H1 (cell line): ENCODE measurements at regions not wholly inside any gene's neighbourhood (a gene's known extent, or its start where the extent isn't known, plus 50 kb on each side); places are given as distances from the start of the nearest gene placed in this dataset.

Experiments used
- CTCF ChIA-PET: fragments of 300-600 bp; sonication (Branson Sonifier 250); formaldehyde crosslinking; loops from one replicate; lab custom pipeline; 2021; ENCODE audit not compliant: partially characterized antibody; lab: Charles Lee
- POLR2A ChIA-PET: fragments of 300-600 bp; sonication (Branson Sonifier 250); formaldehyde crosslinking; loops from one replicate; lab custom pipeline; 2021; ENCODE audit warnings: inconsistent platforms; ENCODE audit not compliant: partially characterized antibody; lab: Charles Lee
- DNase-seq, 2 experiments: peaks; one replicate each; pipeline versions ENCODE4 v3.0.0 to v3.0.0-alpha.2; 2010 to 2022; ENCODE audit warnings: low spot score in 2 of 2, low read depth in 1 of 2, mixed read lengths in 1 of 2
- FAIRE-seq: peaks from 2 replicates; lab custom pipeline; 2011; peaks lifted over from hg19 to GRCh38; lab: Jason Lieb, UNC
- H2AFZ ChIP-seq: 2 replicates; pipeline ENCODE4 v1.8.1; 2012; ENCODE audit warnings: low read length, inconsistent platforms
- H2AK5ac ChIP-seq: 2 replicates; pipeline ENCODE4 v1.6.1; 2013; ENCODE audit warnings: low read depth, low read length
- H2BK120ac ChIP-seq: replicated peaks from 2 replicates; pipeline ENCODE3; 2013; ENCODE audit warnings: low read depth, low read length, inconsistent platforms
- H2BK12ac ChIP-seq: 2 replicates; pipeline ENCODE4 v1.6.1; 2013; ENCODE audit warnings: low read depth, low read length
- H2BK15ac ChIP-seq: 2 replicates; pipeline ENCODE4 v1.6.1; 2013; ENCODE audit warnings: low read length
- H2BK20ac ChIP-seq: 2 replicates; pipeline ENCODE4 v1.6.1; 2013; ENCODE audit warnings: low read length
- H2BK5ac ChIP-seq: 2 replicates; pipeline ENCODE4 v1.6.1; 2013; ENCODE audit warnings: low read depth, low read length
- H3K14ac ChIP-seq: 2 replicates; pipeline ENCODE4 v1.6.1; 2013; ENCODE audit warnings: inconsistent platforms; ENCODE audit not compliant: insufficient read length
- H3K18ac ChIP-seq: 2 replicates; pipeline ENCODE4 v1.6.1; 2013; ENCODE audit warnings: low read length; ENCODE audit errors: extremely low read depth
- H3K23ac ChIP-seq: 2 replicates; pipeline ENCODE4 v1.6.1; 2013; ENCODE audit warnings: inconsistent platforms; ENCODE audit not compliant: insufficient read length
- H3K23me2 ChIP-seq: 2 replicates; pipeline ENCODE4 v1.6.1; 2013; ENCODE audit warnings: low read depth, low read length
- H3K27ac ChIP-seq: 2 replicates; pipeline ENCODE4 v1.6.1; 2011; ENCODE audit warnings: low read depth, low read length, inconsistent platforms
- H3K27me3 ChIP-seq, 4 experiments: replicated peaks in 1 of 4; 1 replicate in 1 of 4; 2 replicates in 3 of 4; pipeline versions ENCODE4 v1.6.1 to v1.8.1; 2011 to 2013; ENCODE audit warnings: low read length in 3 of 4, mild to moderate bottlenecking in 3 of 4, inconsistent platforms in 2 of 4, mixed read lengths in 2 of 4, moderate library complexity in 1 of 4; ENCODE audit not compliant: control insufficient read depth in 3 of 4, insufficient read depth in 3 of 4; ENCODE audit errors: extremely low read depth in 1 of 4
- H3K36me3 ChIP-seq, 4 experiments: 2 replicates each; pipeline versions ENCODE4 v1.6.1 to v1.8.1; 2011 to 2013; ENCODE audit warnings: mild to moderate bottlenecking in 4 of 4, low read length in 3 of 4, moderate library complexity in 2 of 4, control low read depth in 1 of 4, inconsistent platforms in 1 of 4; ENCODE audit not compliant: insufficient read depth in 4 of 4, control insufficient read depth in 2 of 4
- H3K4ac ChIP-seq: replicated peaks from 2 replicates; pipeline ENCODE3; 2013; ENCODE audit warnings: low read length, low read depth, mixed read lengths, inconsistent platforms; ENCODE audit not compliant: insufficient read length
- H3K4me1 ChIP-seq, 4 experiments: replicated peaks in 1 of 4; 1 replicate in 1 of 4; 2 replicates in 3 of 4; pipeline versions ENCODE4 v1.6.1 to v1.8.1; 2011 to 2013; ENCODE audit warnings: low read length in 3 of 4, inconsistent platforms in 2 of 4, mixed read lengths in 1 of 4; ENCODE audit not compliant: insufficient read depth in 4 of 4, control insufficient read depth in 3 of 4
- H3K4me2 ChIP-seq, 2 experiments: 2 replicates each; pipeline versions ENCODE4 v1.6.1 to v1.8.1; 2011 to 2013; ENCODE audit warnings: low read depth in 2 of 2, low read length in 2 of 2, control low read depth in 1 of 2, inconsistent platforms in 1 of 2, mild to moderate bottlenecking in 1 of 2; ENCODE audit not compliant: insufficient read depth in 1 of 2
- H3K4me3 ChIP-seq, 4 experiments: fragments of 200-600, 300-600 bp in 1 of 4; sonication (generic), shearing (Covaris generic), sonication (Bioruptor Twin) in 1 of 4; 2 replicates each; pipeline versions ENCODE4 v1.5.1 to v1.8.1; 2011 to 2016; ENCODE audit warnings: low read length in 4 of 4, low read depth in 3 of 4, control low read depth in 2 of 4, inconsistent platforms in 2 of 4, mild to moderate bottlenecking in 2 of 4, mixed read lengths in 1 of 4, moderate library complexity in 1 of 4; ENCODE audit not compliant: insufficient read depth in 2 of 4; ENCODE audit errors: extremely low read depth in 1 of 4
- H3K56ac ChIP-seq: replicated peaks from 2 replicates; pipeline ENCODE3; 2013; ENCODE audit warnings: low read depth, mild to moderate bottlenecking, mixed read lengths, low read length, inconsistent platforms; ENCODE audit not compliant: insufficient read length
- H3K79me1 ChIP-seq: 2 replicates; pipeline ENCODE4 v1.6.1; 2013; ENCODE audit warnings: low read depth, low read length, control low read depth
- H3K79me2 ChIP-seq, 2 experiments: 2 replicates each; pipeline versions ENCODE4 v1.6.1 to v1.8.1; 2012 to 2013; ENCODE audit warnings: low read length in 2 of 2, mild to moderate bottlenecking in 2 of 2, inconsistent platforms in 1 of 2; ENCODE audit not compliant: insufficient read depth in 2 of 2, control insufficient read depth in 1 of 2
- H3K9ac ChIP-seq, 4 experiments: replicated peaks in 1 of 4; 1 replicate in 1 of 4; 2 replicates in 3 of 4; pipeline versions ENCODE4 v1.6.1 to v1.8.1; 2011 to 2013; ENCODE audit warnings: low read depth in 3 of 4, low read length in 3 of 4, control low read depth in 2 of 4, mild to moderate bottlenecking in 2 of 4, moderate library complexity in 2 of 4, inconsistent platforms in 1 of 4; ENCODE audit errors: extremely low read depth in 1 of 4
- H3K9me3 ChIP-seq, 2 experiments: 2 replicates each; pipeline versions ENCODE4 v1.6.1 to v1.8.1; 2012 to 2013; ENCODE audit warnings: mild to moderate bottlenecking in 2 of 2, moderate library complexity in 2 of 2, control low read depth in 1 of 2, inconsistent platforms in 1 of 2, low read depth in 1 of 2, low read length in 1 of 2, mixed read lengths in 1 of 2; ENCODE audit not compliant: insufficient read depth in 2 of 2
- H4K20me1 ChIP-seq, 2 experiments: replicated peaks in 1 of 2; 2 replicates each; pipeline versions ENCODE3 to v1.8.1; 2011 to 2013; ENCODE audit warnings: inconsistent platforms in 2 of 2, low read length in 2 of 2, mild to moderate bottlenecking in 1 of 2; ENCODE audit not compliant: insufficient read depth in 2 of 2, control insufficient read depth in 1 of 2
- H4K5ac ChIP-seq: 2 replicates; pipeline ENCODE4 v1.6.1; 2013; ENCODE audit warnings: low read length, low read depth, mixed read lengths, inconsistent platforms; ENCODE audit not compliant: insufficient read length
- H4K8ac ChIP-seq: 2 replicates; pipeline ENCODE4 v1.8.0; 2013; ENCODE audit warnings: mild to moderate bottlenecking, moderate library complexity, low read length, inconsistent platforms; ENCODE audit not compliant: insufficient read depth; ENCODE audit errors: extremely low read depth
- H4K91ac ChIP-seq: replicated peaks from 2 replicates; pipeline ENCODE3; 2013; ENCODE audit warnings: low read length, mixed read lengths, inconsistent platforms; ENCODE audit not compliant: insufficient read length
- ASH2L ChIP-seq: fragments of 200-600, 300-600 bp; sonication (generic); IDR thresholded peaks from one replicate; pipeline ENCODE4 v1.7.1; 2017; ENCODE audit warnings: low read length
- BACH1 ChIP-seq: IDR thresholded peaks from 2 replicates; pipeline ENCODE4 v1.6.1; 2012; ENCODE audit warnings: low read length, improper control_type of control experiment
- EP300 ChIP-seq, 2 experiments: IDR thresholded peaks; 1 replicate in 1 of 2; 2 replicates in 1 of 2; pipeline ENCODE4 v1.6.1; 2011 to 2012; ENCODE audit warnings: low read depth in 2 of 2, low read length in 2 of 2, mild to moderate bottlenecking in 2 of 2, borderline replicate concordance in 1 of 2, inconsistent platforms in 1 of 2, moderate library complexity in 1 of 2
- JUND ChIP-seq: IDR thresholded peaks from 2 replicates; pipeline ENCODE4 v1.6.1; 2011; ENCODE audit warnings: mild to moderate bottlenecking, improper control_type of control experiment, low read length
- KDM5A ChIP-seq: fragments of 200-600 bp; IDR thresholded peaks from 2 replicates; pipeline ENCODE4 v1.7.1; 2012; ENCODE audit warnings: mild to moderate bottlenecking, low read length, inconsistent platforms, mixed read lengths
- RFX5 ChIP-seq: IDR thresholded peaks from 2 replicates; pipeline ENCODE4 v1.6.1; 2011; ENCODE audit warnings: low read depth, low read length, improper control_type of control experiment, borderline replicate concordance
- SP2 ChIP-seq: IDR thresholded peaks from 2 replicates; pipeline ENCODE4 v1.6.1; 2012; ENCODE audit warnings: mild to moderate bottlenecking, low read length, inconsistent platforms
- SRF ChIP-seq: IDR thresholded peaks from 2 replicates; pipeline ENCODE4 v1.6.1; 2011; ENCODE audit warnings: mild to moderate bottlenecking, low read depth, low read length, moderate library complexity
- TAF1 ChIP-seq: IDR thresholded peaks from 2 replicates; pipeline ENCODE4 v1.6.1; 2011; ENCODE audit warnings: mild to moderate bottlenecking, low read depth, low read length
- ZNF274 ChIP-seq: IDR thresholded peaks from 2 replicates; pipeline ENCODE4 v1.7.0; 2012; ENCODE audit warnings: low read length, borderline replicate concordance; ENCODE audit errors: extremely low read depth
- WGBS, 2 experiments: shearing (Covaris generic) in 1 of 2; methylation state at CpG; one replicate each; pipeline versions ENCODE4 v1.1.6 to v1.1.7; 2013 to 2015; ENCODE audit warnings: low lambda C conversion rate in 2 of 2, mixed read lengths in 2 of 2, inconsistent platforms in 1 of 2, low coverage in 1 of 2, missing lambda C conversion rate in 1 of 2; ENCODE audit not compliant: insufficient replicate concordance in 2 of 2, insufficient coverage in 1 of 2, insufficient read length in 1 of 2; ENCODE audit errors: extremely low coverage in 1 of 2, missing lambda C conversion rate in 1 of 2; 5-methylcytosine and 5-hydroxymethylcytosine counted together
- TF ChIP-seq, protein P1 (sequence below): IDR thresholded peaks from 2 replicates; pipeline ENCODE4 v1.6.1; 2012; ENCODE audit warnings: low read length, inconsistent platforms

DNA sequence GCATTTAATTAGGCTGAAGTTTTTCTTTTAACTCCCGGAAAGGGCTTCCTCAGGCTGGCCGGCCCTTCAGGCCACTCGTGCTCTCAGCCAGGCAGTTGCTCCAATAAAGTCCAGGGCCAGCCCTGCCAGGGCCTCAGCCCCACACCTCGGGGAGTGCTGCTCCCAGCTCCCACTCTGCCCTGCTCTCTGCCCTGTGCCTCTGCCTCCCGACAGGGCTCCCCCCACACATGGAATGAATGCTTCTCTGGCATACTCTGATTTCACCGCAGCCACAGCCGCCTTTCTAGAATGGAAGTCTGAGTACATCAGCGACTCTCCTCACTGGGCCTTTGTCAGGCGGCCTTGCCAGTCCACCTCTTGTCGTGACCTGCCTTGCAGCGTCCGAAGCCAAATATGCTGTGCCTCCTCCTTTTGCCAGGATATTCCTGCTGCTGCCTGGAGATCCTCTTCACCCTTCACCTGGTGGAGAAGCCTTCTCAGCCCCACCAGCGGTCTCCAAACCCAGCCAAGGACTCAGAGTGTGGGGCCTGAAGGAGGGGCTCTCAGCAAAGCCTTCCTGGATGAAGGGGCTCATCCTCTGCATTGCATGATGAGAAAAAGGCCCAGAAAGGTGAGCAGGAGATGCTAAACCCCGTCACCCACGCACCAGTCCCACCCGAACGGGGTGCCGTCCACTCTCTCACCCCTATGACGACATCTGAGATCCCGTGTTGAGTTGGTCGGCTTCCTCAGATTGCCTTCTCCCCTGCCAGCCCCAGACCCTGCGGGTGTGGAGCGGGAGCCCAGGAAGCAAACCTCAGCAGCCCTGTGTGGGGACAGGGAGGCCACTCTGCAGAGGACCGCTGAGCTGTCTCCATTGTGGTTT lies 472.7 kb upstream of the HS6ST1 start:
- no peak overlapping the region for H2BK5ac ChIP-seq
- no peak for FAIRE-seq
- TF ChIP-seq ZNF274 (no peak), TAF1 (no peak), KDM5A (no peak), RFX5 (no peak), ASH2L (no peak), EP300 (IDR thresholded peaks at IDR 0.05; ENCODE audit: borderline replicate concordance in 1 of 2, low read depth in 2 of 2, low read length in 2 of 2) (no peak), BACH1 (no peak), SP2 (no peak), SRF (no peak), JUND (no peak)
- TF ChIP-seq, protein P1, sequence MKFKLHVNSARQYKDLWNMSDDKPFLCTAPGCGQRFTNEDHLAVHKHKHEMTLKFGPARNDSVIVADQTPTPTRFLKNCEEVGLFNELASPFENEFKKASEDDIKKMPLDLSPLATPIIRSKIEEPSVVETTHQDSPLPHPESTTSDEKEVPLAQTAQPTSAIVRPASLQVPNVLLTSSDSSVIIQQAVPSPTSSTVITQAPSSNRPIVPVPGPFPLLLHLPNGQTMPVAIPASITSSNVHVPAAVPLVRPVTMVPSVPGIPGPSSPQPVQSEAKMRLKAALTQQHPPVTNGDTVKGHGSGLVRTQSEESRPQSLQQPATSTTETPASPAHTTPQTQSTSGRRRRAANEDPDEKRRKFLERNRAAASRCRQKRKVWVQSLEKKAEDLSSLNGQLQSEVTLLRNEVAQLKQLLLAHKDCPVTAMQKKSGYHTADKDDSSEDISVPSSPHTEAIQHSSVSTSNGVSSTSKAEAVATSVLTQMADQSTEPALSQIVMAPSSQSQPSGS: no peak

More for the DNA sequence above, 472.7 kb upstream of the HS6ST1 start:
- Histone ChIP-seq H2BK15ac (no peak overlapping the region), H3K27ac (no peak overlapping the region), H3K79me2 (no peaks in the 10 kb centered on the region), H3K14ac (no peak overlapping the region), H4K20me1 (peaks cover 0 to 13% of the 10 kb centered on the region in 2 experiments), H4K8ac (peak overlapping the region; percentile 28; the same call in 1 of the 2 replicates), H3K56ac (no peak overlapping the region), H3K79me1 (no peaks in the 10 kb centered on the region), H3K9ac (no peak overlapping the region), H2BK12ac (no peak overlapping the region), H2BK20ac (no peak overlapping the region), H3K23me2 (peaks cover 3% of the 10 kb centered on the region; the same call in 1 of the 2 replicates), H2AFZ (no peak overlapping the region; the same call in 1 of the 2 replicates), H3K4me3 (no peak overlapping the region), H3K23ac (no peak overlapping the region), H2BK120ac (no peak overlapping the region), H2AK5ac (no peak overlapping the region), H3K4me2 (no peak overlapping the region), H3K36me3 (no peaks in the 10 kb centered on the region), H3K27me3 (peaks cover 0 to 4% (median 0%) of the 10 kb centered on the region in 4 experiments; a peak in 1 of 7 replicates), H4K5ac (no peak overlapping the region), H3K9me3 (no peaks in the 10 kb centered on the region), H3K18ac (no peak overlapping the region), H4K91ac (no peak overlapping the region), H3K4me1 (peaks cover under 1 to 8% (median 5%) of the 10 kb centered on the region in 4 experiments; a peak in 6 of 7 replicates), H3K4ac (no peak overlapping the region)
- CTCF ChIA-PET: interaction anchor here (1.7 kb wide), 1 partner anchor 21 kb away, joined by 3 read pairs; no protein-coding TSS in a partner anchor
- 91% methylated on average over 23 of the region's 24 CpGs; no CpG with 5 or more reads in 1 of the 2 experiments for WGBS, 2 experiments
- POLR2A ChIA-PET: no interaction called here
- peak in 1 of 2 experiments; percentile 47 for DNase-seq
